ENCODE measurements at regions not wholly inside any gene's neighbourhood (a gene's known extent, or its start where the extent isn't known, plus 50 kb on each side); places are given as distances from the start of the nearest gene placed in this dataset.
A peak's percentile ranks its signal among the peaks of the same experiment; 100 is the strongest.

DNA sequence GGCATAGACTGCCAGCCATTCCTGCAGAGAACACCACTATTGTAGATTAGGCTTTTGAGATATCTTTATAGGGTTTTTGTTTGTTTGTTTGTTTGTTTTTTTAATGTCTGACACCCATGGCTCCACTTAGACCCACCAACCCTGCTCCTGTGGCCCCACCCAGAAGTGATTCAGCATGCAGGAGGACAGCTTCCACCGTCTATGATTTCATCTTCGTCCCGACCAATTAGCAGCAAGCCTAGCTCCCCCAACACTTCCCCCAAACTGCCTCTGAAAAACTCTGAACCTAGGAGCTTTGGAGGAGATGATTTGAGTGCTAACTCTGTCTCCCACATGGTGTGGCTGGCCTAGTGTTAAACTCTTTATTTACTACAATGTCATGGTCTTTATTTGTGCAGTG is 108.3 kb upstream of the RXFP2 start:
- Histone ChIP-seq H2BK5ac (ENCODE audit: low read depth, low read length) (no peak overlapping the region), H3K23ac (ENCODE audit: insufficient read length) (no peak overlapping the region), H3K9me3 (ENCODE audit: insufficient read depth in 2 of 2, low read depth in 1 of 2, low read length in 1 of 2) (no peaks in the 10 kb centered on the region), H3K79me1 (ENCODE audit: low read depth, low read length) (no peaks in the 10 kb centered on the region), H3K27me3 (replicated peaks in 1 of 4; ENCODE audit: control insufficient read depth in 3 of 4, extremely low read depth in 1 of 4, insufficient read depth in 3 of 4, low read length in 3 of 4) (no peaks in the 10 kb centered on the region), H3K23me2 (ENCODE audit: low read depth, low read length) (no peaks in the 10 kb centered on the region), H3K18ac (ENCODE audit: extremely low read depth, low read length) (peak overlapping the region; percentile 43; the same call in 1 of the 2 replicates), H3K36me3 (ENCODE audit: control insufficient read depth in 2 of 4, insufficient read depth in 4 of 4, low read length in 3 of 4) (no peaks in the 10 kb centered on the region), H2BK20ac (ENCODE audit: low read length) (no peak overlapping the region), H3K4me1 (replicated peaks in 1 of 4; ENCODE audit: control insufficient read depth in 3 of 4, insufficient read depth in 4 of 4, low read length in 3 of 4) (peaks cover 0 to 5% (median under 1%) of the 10 kb centered on the region in 4 experiments; a peak in 2 of 7 replicates), H2BK120ac (replicated peaks; ENCODE audit: low read depth, low read length) (peak overlapping the region; percentile 38), H2AFZ (ENCODE audit: low read length) (no peak overlapping the region; the same call in 1 of the 2 replicates), H2BK15ac (ENCODE audit: low read length) (no peak overlapping the region), H4K5ac (ENCODE audit: insufficient read length, low read depth, low read length) (no peak overlapping the region), H3K4me3 (ENCODE audit: extremely low read depth in 1 of 4, insufficient read depth in 2 of 4, low read depth in 3 of 4, low read length in 4 of 4) (no peak overlapping the region), H3K27ac (ENCODE audit: low read depth, low read length) (no peak overlapping the region), H4K20me1 (replicated peaks in 1 of 2; ENCODE audit: control insufficient read depth in 1 of 2, insufficient read depth in 2 of 2, low read length in 2 of 2) (no peaks in the 10 kb centered on the region), H3K4ac (replicated peaks; ENCODE audit: insufficient read length, low read depth, low read length) (no peak overlapping the region), H3K4me2 (ENCODE audit: insufficient read depth in 1 of 2, low read depth in 2 of 2, low read length in 2 of 2) (no peak overlapping the region), H4K8ac (ENCODE audit: extremely low read depth, insufficient read depth, low read length) (no peak overlapping the region), H4K91ac (replicated peaks; ENCODE audit: insufficient read length, low read length) (no peak overlapping the region), H2BK12ac (ENCODE audit: low read depth, low read length) (no peak overlapping the region), H3K14ac (ENCODE audit: insufficient read length) (no peak overlapping the region), H2AK5ac (ENCODE audit: low read depth, low read length) (no peak overlapping the region), H3K79me2 (ENCODE audit: control insufficient read depth in 1 of 2, insufficient read depth in 2 of 2, low read length in 2 of 2) (no peaks in the 10 kb centered on the region), H3K56ac (replicated peaks; ENCODE audit: insufficient read length, low read depth, low read length) (no peak overlapping the region), H3K9ac (replicated peaks in 1 of 4; ENCODE audit: extremely low read depth in 1 of 4, low read depth in 3 of 4, low read length in 3 of 4) (no peak overlapping the region)
- FAIRE-seq (no peak), DNase-seq (ENCODE audit: low read depth in 1 of 2, low spot score in 2 of 2) (no peak)
- WGBS, 2 experiments (ENCODE audit: extremely low coverage in 1 of 2, insufficient coverage in 1 of 2, insufficient read length in 1 of 2, insufficient replicate concordance in 2 of 2, low coverage in 1 of 2, low lambda C conversion rate in 2 of 2, missing lambda C conversion rate in 1 of 2) = 77% methylated on average over 3 of the region's 3 CpGs; no CpG with 5 or more reads in 1 of the 2 experiments
- ChIA-PET POLR2A (ENCODE audit: partially characterized antibody) (no interaction called here), CTCF (ENCODE audit: partially characterized antibody) (interaction anchor here (0.9 to 1.4 kb wide), 2 partner anchors 20 to 84 kb away, joined by 3 read pairs; no protein-coding TSS in a partner anchor)
- TF ChIP-seq CHD2 (IDR thresholded peaks at IDR 0.05; ENCODE audit: low read length) (no peak), TCF12 (IDR thresholded peaks at IDR 0.05; ENCODE audit: low read depth, low read length) (no peak), KDM4A (IDR thresholded peaks at IDR 0.05; ENCODE audit: low read depth, low read length, severe bottlenecking) (no peak), RFX5 (IDR thresholded peaks at IDR 0.05; ENCODE audit: borderline replicate concordance, low read depth, low read length) (no peak), BRCA1 (IDR thresholded peaks at IDR 0.05; ENCODE audit: low read depth, low read length) (no peak), SP1 (IDR thresholded peaks at IDR 0.05; ENCODE audit: low read depth, low read length) (no peak), EGR1 (IDR thresholded peaks at IDR 0.05; ENCODE audit: borderline replicate concordance, low read depth, low read length) (no peak), MAFK (IDR thresholded peaks at IDR 0.05; ENCODE audit: low read depth, low read length) (no peak), POLR2AphosphoS5 (IDR thresholded peaks at IDR 0.05; ENCODE audit: low read depth, low read length) (no peak), TEAD4 (IDR thresholded peaks at IDR 0.05; ENCODE audit: low read depth, low read length) (no peak), SIRT6 (IDR thresholded peaks at IDR 0.05; ENCODE audit: low read length) (no peak), SP2 (IDR thresholded peaks at IDR 0.05; ENCODE audit: low read length) (no peak), CBX5 (IDR thresholded peaks at IDR 0.05; ENCODE audit: low read depth, low read length) (no peak), KDM1A (IDR thresholded peaks at IDR 0.05; ENCODE audit: borderline replicate concordance, low read length) (no peak), RXRA (IDR thresholded peaks at IDR 0.05; ENCODE audit: insufficient read depth, low read depth, low read length) (no peak)
